SK-N-MC (cell line): ENCODE measurements at regions not wholly inside any gene's neighbourhood (a gene's known extent, or its start where the extent isn't known, plus 50 kb on each side); places are given as distances from the start of the nearest gene placed in this dataset.

ENCODE experiments used
- EZH2 ChIP-seq: fragments of 200-600 bp; sonication (generic); IDR thresholded peaks from one replicate; pipeline ENCODE4 v1.6.1; 2017; ENCODE audit warnings: antibody characterized with exemption
- POLR2AphosphoS5 ChIP-seq: IDR thresholded peaks from 2 replicates; pipeline ENCODE4 v1.6.1; 2012; ENCODE audit warnings: mild to moderate bottlenecking, low read depth, low read length, borderline replicate concordance

DNA sequence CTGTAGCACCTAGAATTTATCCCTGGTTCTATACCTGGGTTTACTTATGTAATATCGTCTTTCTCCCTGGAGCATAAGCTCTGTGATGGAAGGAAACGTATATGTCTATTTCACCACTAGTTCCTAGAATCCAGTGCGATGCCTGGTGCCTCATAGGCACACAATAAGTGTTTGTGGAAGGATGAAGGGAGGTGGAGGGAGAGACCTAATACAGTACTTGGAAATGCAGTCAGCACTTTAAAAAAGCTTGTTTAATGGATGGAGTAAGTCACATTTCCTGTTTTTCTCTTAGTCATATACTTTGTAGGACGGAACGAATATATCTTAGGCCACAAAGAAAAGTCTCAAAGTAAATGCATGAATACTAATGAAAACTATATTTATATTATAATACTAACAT lies 186.5 kb upstream of the HMGA2 start:
- no peak for TF ChIP-seq EZH2
- no peak for TF ChIP-seq POLR2AphosphoS5
